CD4-positive, alpha-beta T cell treated with Interleukin-4 for 1 hour (primary cell): ENCODE measurements at regions not wholly inside any gene's neighbourhood (a gene's known extent, or its start where the extent isn't known, plus 50 kb on each side); places are given as distances from the start of the nearest gene placed in this dataset.
"Not testable (repeated sequence)": the region's sequence is repeated elsewhere in the genome, so short reads cannot be mapped to it uniquely, and the experiment has no call there.

Experiments used
- DNase-seq, 2 donors: peaks; one replicate each; pipeline ENCODE4 v3.0.0-alpha.2; 2020 to 2022

- no peak for DNase-seq
These were observed 57.6 kb downstream of the PTTG1 start for GRCh38 chr5:160479220-160479619.

GRCh38 chr5:160479926-160480325 lies 58.3 kb downstream of the PTTG1 start:
- no peak for DNase-seq

DNA sequence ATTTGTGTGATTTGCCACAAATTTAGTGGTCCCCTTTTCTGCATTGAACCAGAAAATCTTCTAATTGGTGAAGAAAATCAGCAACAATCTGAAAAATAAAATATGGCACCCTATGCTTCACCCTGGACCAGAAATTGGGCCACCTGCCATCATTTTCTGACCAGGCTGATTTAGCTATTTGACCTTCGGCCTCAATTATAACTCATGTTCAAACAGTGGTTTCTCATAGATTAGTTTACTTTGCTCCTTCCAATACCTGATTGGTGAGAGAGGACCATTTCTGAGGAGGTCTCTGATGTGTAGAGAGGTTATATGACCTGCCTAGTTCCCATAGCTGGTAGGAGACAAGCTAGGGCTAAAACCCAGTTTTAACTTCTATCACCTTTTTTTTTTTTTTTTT lies 59.0 kb downstream of the PTTG1 start:
- DNase-seq, result no peak

DNA sequence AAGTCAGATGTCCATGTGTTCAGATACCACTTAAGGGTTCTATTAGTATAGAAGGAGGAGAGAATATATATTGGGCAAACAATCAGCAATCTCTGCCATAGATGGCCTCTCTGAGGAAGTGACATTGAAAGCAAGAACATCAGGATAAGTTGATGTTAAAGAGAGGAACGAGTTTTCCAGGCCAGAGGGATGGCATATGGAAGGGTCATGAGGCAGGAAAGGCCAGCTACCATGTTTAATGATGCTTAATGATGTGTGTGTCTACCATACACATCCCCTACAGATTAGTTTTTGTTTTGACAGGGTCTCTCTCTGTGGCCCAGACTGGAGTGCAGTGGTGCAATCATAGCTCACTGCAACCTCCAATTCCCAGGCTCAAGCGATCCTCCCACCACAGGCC lies 63.0 kb downstream of the PTTG1 start:
- DNase-seq, result no peak

DNA sequence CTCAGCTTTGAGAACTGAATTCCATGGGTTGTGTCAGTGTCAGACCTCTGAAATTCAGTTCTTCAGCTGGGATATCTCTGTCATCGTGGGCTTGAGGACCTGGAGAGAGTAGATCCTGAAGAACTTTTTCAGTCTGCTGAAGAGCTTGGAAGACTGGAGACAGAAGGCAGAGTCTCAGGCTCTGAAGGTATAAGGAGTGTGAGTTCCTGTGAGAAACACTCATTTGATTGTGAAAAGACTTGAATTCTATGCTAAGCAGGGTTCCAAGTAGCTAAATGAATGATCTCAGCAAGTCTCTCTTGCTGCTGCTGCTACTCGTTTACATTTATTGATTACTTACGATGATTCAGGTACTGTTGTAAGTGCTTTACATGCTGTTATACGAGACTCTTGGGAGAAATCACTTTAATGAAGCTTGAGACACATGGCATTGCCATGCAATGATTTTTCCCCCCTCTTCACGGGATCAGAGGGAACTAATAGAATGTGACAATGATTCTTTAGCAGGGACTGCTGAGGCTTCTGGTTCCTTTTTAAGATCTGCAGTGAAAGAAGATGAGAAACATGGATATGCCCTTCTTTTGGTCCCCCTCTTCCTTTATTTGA lies 63.8 kb downstream of the PTTG1 start:
- DNase-seq, result no peak

- peak; percentile 46 to 74 for DNase-seq
These were observed 64.9 kb downstream of the PTTG1 start for GRCh38 chr5:160486573-160486972.

DNA sequence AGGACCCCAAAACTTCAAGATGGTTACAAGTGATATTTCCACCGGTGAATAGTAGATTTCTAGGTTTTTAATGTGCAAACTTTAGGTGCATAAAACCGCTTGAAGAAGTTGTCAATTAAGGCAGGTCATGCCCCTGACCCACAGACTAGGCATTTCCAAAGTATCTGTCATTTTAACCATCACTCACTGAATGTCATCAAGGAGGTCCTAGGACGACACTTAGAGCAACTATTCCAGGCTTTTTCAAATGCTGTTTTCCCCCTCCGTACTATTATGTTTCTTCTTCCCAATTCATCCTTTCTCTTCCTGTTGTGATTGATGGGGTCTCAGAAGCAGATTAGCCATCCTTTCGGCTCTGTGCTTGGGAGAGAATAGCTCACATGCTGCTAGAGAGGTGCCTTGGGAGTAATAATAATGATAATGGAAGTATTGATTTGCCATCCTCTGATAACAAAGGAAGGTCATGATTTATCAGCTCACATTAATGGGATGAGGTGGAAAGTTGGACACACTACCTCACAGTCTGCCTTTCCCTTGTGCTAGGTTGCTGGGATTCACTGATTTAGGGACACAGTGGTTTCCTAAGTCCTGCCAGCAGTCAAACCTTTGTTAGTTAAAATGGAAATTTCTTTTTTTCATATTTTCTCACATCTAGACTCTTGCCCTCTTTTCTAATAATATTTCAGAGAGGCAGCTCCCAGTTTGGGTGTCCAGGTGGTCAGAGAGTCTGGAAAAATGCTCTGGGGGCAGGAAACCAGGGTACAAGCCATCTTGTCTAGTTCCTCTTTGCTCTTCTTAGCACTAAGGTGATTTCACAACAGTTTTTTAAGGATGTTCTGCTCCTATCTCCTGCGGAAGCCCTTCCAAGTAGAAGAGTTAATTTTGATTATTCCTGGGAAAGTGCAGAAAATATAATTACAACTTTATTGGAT lies 67.0 kb downstream of the PTTG1 start:
- DNase-seq, result no peak

DNA sequence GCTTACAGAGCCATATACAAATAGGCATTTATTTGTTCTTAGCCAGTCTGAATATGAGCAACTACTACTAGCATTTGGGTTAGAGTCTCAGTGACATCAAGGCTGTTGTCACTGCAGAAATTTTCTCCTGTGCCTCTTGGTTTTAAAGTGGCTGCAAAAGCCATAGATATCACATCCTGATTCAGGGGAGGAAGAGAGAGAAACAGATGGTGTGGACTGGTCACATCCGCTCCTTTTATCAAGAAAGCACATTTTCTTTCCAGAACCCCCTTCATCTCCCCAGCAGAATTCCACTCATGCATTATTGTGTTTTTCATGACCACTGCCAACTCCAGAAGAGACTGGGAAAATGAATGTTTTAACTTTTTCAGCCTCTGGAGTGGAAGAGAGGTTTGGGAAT lies 69.8 kb downstream of the PTTG1 start:
- no peak for DNase-seq

DNA sequence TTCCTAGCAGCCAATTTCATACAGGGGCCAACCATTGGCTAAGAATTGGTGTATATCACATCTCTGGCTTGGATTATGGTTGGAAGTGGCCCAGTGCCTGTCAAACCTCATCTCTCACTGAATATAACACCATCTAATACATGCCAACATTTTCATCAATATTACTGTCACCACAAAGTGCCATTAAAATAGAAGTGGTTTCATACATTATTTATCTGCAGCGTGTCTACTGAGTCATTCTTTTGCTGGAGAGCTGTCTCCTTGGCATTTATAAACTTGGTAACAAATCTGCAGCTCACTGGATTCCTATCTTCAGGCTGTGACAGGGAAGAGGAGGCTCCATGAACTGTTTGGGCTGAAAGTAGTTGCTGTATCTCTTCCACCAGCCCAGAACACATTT lies 70.9 kb downstream of the PTTG1 start:
- no peak for DNase-seq

- DNase-seq, result no peak
These were observed 72.2 kb downstream of the PTTG1 start for GRCh38 chr5:160493806-160494338.

DNA sequence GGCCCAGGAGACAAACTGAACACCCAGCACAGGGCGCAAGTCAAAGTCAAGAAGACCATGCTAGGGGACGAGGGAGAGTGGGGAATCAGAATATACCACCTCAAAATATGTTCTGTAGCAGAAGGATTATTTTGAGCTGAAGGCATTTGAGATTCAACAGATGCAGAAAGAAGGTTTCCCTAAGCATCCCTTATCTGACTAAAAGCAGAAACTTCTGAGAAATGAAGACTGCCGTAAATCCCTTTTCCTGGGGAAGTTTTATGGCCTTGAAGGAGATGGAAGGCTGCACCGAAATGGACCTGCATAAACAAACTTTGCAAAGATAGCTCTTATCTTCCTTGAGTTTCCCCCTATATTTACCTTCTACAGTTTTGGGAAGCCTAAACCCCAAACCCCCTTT lies 72.8 kb downstream of the PTTG1 start:
- no peak for DNase-seq

DNA sequence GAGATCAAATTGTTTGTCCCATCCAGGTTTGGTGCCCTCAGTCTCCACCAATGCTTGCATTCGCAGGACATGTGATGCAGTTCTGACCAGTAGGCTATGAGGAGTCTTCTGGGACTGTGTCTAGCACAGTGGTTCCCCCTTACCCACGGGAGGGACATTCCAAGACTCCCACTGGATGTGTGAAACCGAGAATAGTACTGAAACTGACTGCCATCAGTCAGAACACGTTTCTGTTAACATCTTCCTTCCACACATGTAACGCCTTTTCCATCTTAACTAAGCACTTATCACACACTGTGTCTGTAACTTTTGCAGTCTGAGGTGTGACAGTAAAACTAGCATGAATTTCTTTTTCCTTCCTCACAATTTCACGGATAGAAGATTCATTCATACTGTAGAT lies 74.7 kb downstream of the PTTG1 start:
- DNase-seq, result no peak

DNA sequence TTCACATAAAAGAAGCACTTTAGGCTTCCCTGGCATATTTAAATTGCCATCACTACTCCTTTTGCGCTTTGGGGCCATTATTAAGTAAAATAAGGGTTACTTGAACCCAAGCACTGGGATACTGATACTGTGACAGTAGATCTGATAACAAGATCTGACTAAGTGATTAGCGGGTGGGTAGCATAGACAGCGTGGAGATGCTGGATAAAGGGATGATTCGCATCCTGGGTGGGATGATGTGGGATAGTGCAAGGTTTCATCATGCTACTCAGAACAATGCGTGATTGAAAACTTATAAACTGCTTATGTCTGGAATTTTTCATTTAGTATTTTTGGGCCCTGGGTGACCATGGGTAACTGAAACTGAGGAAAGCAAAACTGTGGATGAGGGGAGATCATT lies 75.1 kb downstream of the PTTG1 start:
- DNase-seq, result no peak

- no peak for DNase-seq
These were observed 76.2 kb downstream of the PTTG1 start for GRCh38 chr5:160497878-160498277.

- DNase-seq, result not testable (repeated sequence)
These were observed 76.9 kb downstream of the PTTG1 start for GRCh38 chr5:160498441-160499043.

DNA sequence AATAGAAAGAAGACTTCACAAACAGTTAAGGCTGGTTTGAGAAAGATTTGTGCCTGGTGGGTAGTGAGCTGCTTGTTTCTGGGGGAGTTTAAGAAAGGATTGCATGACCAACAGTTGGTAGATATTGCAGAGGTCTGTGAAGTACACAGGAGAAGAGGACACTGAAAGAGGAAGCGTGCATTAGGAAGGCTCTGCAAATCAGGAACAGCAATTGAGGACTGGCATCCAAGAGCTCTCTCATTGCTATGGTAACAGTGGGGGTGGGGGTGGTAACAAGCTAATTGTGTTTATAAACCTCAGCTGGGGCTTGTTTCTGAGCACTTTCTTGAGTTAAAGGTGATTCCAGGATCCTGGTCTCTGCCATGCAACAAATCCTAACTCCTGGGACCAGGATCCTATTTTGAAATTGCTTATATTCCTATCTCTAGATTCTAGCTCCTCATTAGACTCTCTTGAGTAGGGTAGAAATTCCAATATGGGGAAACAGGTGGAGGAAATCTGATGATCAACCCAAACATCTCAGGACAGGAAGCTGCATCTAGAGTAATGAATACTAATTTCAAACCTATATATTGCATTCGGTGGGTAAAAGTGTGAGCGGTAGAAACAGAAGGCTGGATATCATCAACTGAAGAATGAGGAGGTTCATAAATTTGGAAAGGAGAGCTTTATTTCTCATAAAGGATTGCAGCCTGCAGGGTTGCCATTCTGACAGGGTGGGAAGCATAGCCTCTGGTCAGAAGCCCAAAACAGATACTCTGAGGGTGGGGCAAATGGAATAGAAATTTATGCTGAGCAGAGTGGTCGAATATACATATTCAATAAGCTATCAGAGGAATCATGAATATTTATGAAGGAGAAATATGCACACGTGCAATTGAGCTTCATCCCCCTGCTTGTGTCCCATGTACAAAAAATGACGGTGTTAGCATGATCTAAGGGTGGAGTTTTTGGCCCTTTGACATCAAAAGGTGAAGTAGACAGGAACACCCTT lies 79.4 kb downstream of the PTTG1 start:
- DNase-seq, result peak in 1 of 2 donors; percentile 40

- DNase-seq, result peak in 1 of 2 donors; percentile 31
These were observed 83.3 kb downstream of the PTTG1 start for GRCh38 chr5:160504906-160505305.

DNA sequence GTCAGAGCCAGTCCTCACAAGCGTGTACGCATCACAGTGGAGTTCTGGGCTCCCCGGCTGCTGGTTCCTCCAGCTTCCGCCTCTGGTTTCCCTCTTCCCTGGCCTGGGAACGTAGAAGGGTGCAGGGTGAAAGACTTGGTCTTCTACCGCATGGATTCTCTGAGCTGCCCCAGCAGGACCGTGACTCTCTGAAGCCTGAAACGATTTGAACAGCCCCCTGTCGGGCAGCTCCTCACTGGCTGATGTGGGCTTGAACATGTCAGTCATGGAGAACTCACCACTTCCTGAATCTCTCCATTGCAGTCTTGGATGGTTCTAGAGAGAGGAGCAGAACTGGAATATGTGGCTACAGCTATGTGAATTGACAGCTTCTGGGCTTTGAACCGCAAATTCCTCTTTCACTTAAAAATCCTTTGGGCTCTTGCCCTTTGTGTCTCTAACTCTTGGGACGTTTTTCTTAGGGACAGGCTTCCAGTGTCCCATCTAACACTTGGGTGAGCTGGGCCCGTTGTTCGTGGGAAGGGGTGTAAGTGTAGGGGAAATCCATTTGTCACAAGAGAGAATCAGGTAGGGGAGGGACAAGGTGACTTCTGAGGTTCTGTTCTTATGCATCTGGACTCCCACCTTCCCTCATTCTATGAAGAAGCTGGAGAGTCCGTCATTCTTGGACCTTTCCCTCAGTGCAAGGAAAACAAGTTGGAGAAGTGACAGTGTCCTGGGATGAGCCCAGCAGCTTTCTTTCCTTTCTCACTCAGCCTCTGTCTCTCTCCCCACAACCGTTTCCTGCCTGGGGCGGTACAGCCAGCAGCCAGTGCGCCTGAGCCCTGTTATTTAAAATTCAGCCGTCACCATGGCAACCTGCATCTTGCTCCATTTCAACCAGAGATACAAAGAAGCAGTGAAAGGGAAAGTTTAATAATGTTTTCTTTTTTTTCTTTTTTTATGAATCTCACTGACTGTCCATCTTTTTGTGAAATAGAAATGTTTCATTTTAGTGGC lies 84.7 kb downstream of the PTTG1 start:
- peak; percentile 89 to 90 for DNase-seq

DNA sequence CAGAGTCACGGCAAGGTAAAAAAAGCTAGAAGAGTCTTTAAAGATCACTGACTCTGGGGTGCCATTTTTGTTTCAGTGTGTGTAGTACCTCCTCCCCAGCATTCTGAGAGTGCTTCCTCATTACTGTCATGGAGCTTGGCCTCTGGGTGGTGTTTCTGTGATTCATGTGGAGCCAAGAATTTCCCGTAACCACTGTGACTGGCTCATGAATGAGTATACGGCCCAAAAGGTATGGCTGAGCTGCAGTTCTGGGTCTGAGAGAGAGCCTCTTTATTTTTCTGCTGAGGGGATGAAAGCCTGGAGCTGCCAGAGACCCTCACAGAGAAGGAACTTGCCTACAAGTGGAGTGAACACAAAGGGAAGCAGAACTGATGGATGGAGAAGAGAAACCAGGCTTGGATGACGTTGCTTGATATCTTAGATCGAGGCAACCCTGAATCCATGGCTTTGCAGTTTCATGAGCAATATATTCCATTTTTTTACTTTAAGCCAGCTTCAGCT lies 85.6 kb downstream of the PTTG1 start:
- DNase-seq, result peak; percentile 32 to 55

GRCh38 chr5:160508780-160509361 lies 87.2 kb downstream of the PTTG1 start:
- peak; percentile 77 to 89 for DNase-seq
